AG04449 (cell line): ENCODE measurements at regions not wholly inside any gene's neighbourhood (a gene's known extent, or its start where the extent isn't known, plus 50 kb on each side); places are given as distances from the start of the nearest gene placed in this dataset.

Experiments used
- CTCF ChIA-PET: fragments of 350-600 bp; formaldehyde crosslinking; extraction: SDS; loops from one replicate; lab custom pipeline; 2021; ENCODE audit warnings: antibody characterized with exemption; lab: Yijun Ruan, JAX
- POLR2A ChIA-PET: fragments of 400-600, 350-600 bp; formaldehyde crosslinking; extraction: SDS; loops from one replicate; lab custom pipeline; 2020; ENCODE audit warnings: antibody characterized with exemption, inconsistent platforms; lab: Yijun Ruan, JAX
- DNase-seq: peaks from one replicate; pipeline ENCODE4 v3.0.0-alpha.2; 2010; ENCODE audit warnings: low read depth, low spot score
- H3K4me3 ChIP-seq: 2 replicates; pipeline ENCODE4 v1.5.1; 2011; ENCODE audit warnings: low read depth, mild to moderate bottlenecking, control low read depth, low read length
- TF ChIP-seq, protein P1 (sequence below): IDR thresholded peaks from one replicate; pipeline ENCODE4 v1.5.1; 2011; ENCODE audit warnings: mild to moderate bottlenecking, moderate library complexity, low read length, control low read depth, inconsistent platforms; ENCODE audit not compliant: insufficient read depth; ENCODE audit errors: missing control alignments

DNA sequence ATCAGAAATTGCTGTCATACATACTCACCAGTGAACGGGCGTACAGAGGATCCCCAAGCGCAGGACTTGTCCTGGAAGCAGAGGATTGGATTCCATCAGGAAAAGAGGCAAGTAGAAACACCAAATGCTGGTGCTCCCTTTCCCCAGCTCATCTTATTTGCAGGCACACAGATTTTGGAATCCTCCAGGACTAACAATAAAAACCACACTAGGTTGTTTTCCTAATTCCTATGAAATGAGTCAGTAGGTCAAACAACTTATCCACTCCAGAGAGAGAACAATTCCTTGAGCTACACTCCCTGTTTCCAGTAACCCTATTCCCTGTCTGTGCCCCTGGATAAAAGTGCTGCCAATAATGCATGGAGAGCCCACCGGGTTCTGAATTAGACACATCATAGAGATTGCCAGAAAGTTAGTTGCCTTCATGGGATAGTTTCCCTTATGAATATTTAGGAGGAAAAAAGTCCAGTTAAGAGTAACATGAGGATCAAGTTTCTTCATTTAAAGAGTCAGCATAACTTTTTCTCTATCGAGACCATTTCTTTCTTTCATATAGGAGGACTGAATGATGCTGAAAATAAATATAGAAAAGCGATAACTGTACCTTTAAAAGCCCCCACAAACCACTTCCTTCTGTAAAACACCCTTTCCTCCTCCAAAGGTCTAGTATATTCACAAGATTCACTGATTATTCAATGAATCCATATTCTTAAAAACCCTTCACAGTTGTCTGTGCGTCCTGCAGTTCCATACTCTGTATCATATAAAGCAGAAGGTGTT, 178.3 kb upstream of the KLF14 start:
- DNase-seq, result no peak
- CTCF ChIA-PET, result interaction anchor here (0.7 to 2.7 kb wide), 5 partner anchors 10 to 48 kb away, joined by 3 to 16 read pairs (median 4); no protein-coding TSS in a partner anchor
- POLR2A ChIA-PET, result interaction anchor here (0.7 to 5.9 kb wide), 16 partner anchors 8 to 192 kb away, joined by 3 to 58 read pairs (median 4); no protein-coding TSS in a partner anchor
- TF ChIP-seq, protein P1, sequence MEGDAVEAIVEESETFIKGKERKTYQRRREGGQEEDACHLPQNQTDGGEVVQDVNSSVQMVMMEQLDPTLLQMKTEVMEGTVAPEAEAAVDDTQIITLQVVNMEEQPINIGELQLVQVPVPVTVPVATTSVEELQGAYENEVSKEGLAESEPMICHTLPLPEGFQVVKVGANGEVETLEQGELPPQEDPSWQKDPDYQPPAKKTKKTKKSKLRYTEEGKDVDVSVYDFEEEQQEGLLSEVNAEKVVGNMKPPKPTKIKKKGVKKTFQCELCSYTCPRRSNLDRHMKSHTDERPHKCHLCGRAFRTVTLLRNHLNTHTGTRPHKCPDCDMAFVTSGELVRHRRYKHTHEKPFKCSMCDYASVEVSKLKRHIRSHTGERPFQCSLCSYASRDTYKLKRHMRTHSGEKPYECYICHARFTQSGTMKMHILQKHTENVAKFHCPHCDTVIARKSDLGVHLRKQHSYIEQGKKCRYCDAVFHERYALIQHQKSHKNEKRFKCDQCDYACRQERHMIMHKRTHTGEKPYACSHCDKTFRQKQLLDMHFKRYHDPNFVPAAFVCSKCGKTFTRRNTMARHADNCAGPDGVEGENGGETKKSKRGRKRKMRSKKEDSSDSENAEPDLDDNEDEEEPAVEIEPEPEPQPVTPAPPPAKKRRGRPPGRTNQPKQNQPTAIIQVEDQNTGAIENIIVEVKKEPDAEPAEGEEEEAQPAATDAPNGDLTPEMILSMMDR, result no peak
- H3K4me3 ChIP-seq, result peak overlapping the region; percentile 86

- ChIA-PET POLR2A (interaction anchor here (0.5 to 5.9 kb wide), 21 partner anchors 9 to 1366 kb away, joined by 3 to 58 read pairs (median 4); no protein-coding TSS in a partner anchor), CTCF (interaction anchor here (1.2 to 2.7 kb wide), 3 partner anchors 17 to 46 kb away, joined by 4 to 16 read pairs (median 4); no protein-coding TSS in a partner anchor)
- DNase-seq, result peak; percentile 93
- TF ChIP-seq, protein P1, result no peak
- peak overlapping the region; percentile 86 for H3K4me3 ChIP-seq
These were observed 179.0 kb upstream of the KLF14 start for GRCh38 chr7:130912862-130913638.

- ChIA-PET POLR2A (interaction anchor here (0.5 to 5.9 kb wide), 14 partner anchors 8 to 1367 kb away, joined by 3 to 58 read pairs (median 4); no protein-coding TSS in a partner anchor), CTCF (interaction anchor here (0.9 to 2.1 kb wide), 8 partner anchors 9 to 155 kb away, joined by 3 to 10 read pairs (median 4); no protein-coding TSS in a partner anchor)
- H3K4me3 ChIP-seq, result peak overlapping the region; percentile 86
- TF ChIP-seq, protein P1, result no peak
- no peak for DNase-seq
These were observed 179.9 kb upstream of the KLF14 start for GRCh38 chr7:130913639-130914553.

- no peak overlapping the region for H3K4me3 ChIP-seq
- POLR2A ChIA-PET, result interaction anchor here (1.4 to 5.9 kb wide), 3 partner anchors 11 to 141 kb away, joined by 3 to 58 read pairs (median 37); no protein-coding TSS in a partner anchor
- CTCF ChIA-PET, result interaction anchor here (0.6 to 2.1 kb wide), 11 partner anchors 10 to 154 kb away, joined by 3 to 10 read pairs (median 4); no protein-coding TSS in a partner anchor
- TF ChIP-seq, protein P1, result no peak
- no peak for DNase-seq
These were observed 180.7 kb upstream of the KLF14 start for GRCh38 chr7:130914554-130915294.

DNA sequence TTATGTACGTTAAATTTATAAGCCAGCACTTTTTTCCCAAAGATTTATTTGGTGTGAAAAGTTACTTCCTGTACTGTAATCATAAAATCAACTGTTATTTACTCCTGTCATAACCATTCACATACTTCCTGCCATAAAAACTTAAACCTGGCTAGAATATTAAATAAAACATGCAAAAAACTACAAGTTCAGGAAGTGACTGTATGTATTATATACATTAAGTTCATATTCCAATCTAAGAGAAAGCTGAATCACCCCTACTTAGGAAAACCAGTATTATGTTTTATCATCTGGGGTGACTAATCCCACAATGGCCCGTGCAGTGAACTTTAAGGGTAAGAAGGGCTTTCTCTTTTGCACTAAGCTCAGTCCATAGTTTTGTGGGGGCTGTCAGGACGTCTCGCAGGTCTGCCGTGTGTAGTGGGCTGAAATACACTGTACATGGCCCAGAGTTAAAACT, 183.7 kb upstream of the KLF14 start:
- no peak for DNase-seq
- POLR2A ChIA-PET, result interaction anchor here (0.6 to 1.3 kb wide), 2 partner anchors 13 to 43 kb away, joined by 3 to 6 read pairs; no protein-coding TSS in a partner anchor
- TF ChIP-seq, protein P1, result no peak
- no peak overlapping the region for H3K4me3 ChIP-seq
- CTCF ChIA-PET, result interaction anchor here (1.0 to 2.2 kb wide), 5 partner anchors 20 to 123 kb away, joined by 3 to 6 read pairs (median 5); no protein-coding TSS in a partner anchor
